ENCODE measurements at regions not wholly inside any gene's neighbourhood (a gene's known extent, or its start where the extent isn't known, plus 50 kb on each side); places are given as distances from the start of the nearest gene placed in this dataset.

GRCh38 chr6:14221564-14222279 lies 104.2 kb downstream of the CD83 start:
- H4K20me1 ChIP-seq (ENCODE audit: insufficient read depth) = no peaks in the 10 kb centered on the region
- H3K9me2 ChIP-seq (ENCODE audit: insufficient read depth) = no peaks in the 10 kb centered on the region
- no peaks in the 10 kb centered on the region for H3K4me1 ChIP-seq (ENCODE audit: control insufficient read depth in 1 of 2, insufficient read depth in 2 of 2, low read length in 2 of 2)
- no peaks in the 10 kb centered on the region for H3K27me3 ChIP-seq (ENCODE audit: insufficient read depth, low read length)
- no peak for ATAC-seq
- ChIA-PET POLR2A (no interaction called here), CTCF (no interaction called here), RAD21 (ENCODE audit: low non-redundant PET in 1 of 2, low total read pairs in 2 of 2, uncharacterized antibody in 2 of 2, unreplicated experiment in 2 of 2) (no interaction called here)
- H3K4me3 ChIP-seq (replicated peaks in 1 of 2; ENCODE audit: low read depth in 1 of 2, low read length in 2 of 2) = no peak overlapping the region
- no peaks in the 10 kb centered on the region for H3K36me3 ChIP-seq (ENCODE audit: control insufficient read depth in 1 of 2, insufficient read depth in 2 of 2, low read length in 2 of 2)
- TF ChIP-seq ATF3 (IDR thresholded peaks at IDR 0.05) = no peak
- TF ChIP-seq REST (IDR thresholded peaks at IDR 0.05; ENCODE audit: low read depth) = no peak
- TF ChIP-seq RAD21 (IDR thresholded peaks at IDR 0.05; ENCODE audit: low read depth) = no peak
- H3K27ac ChIP-seq (ENCODE audit: low read depth, low read length) = no peak overlapping the region
- H3K4me2 ChIP-seq (ENCODE audit: low read length) = no peak overlapping the region
- DNase-seq (ENCODE audit: low read depth, low spot score) = no peak
- no peaks in the 10 kb centered on the region; a peak in 1 of 4 replicates for H3K9me3 ChIP-seq (ENCODE audit: control insufficient read depth in 1 of 2, insufficient read depth in 1 of 2, low read depth in 1 of 2, low read length in 2 of 2)
- intact Hi-C loops (cut with micrococcal nuclease) = no loop called here
- H3K79me2 ChIP-seq (ENCODE audit: insufficient read depth, low read length) = no peaks in the 10 kb centered on the region
- H3K9ac ChIP-seq (ENCODE audit: low read length) = no peak overlapping the region
- no TSS peak for BruUV-seq (replicated peaks)
- no peak overlapping the region for H2AFZ ChIP-seq (ENCODE audit: low read depth, low read length, poor library complexity, severe bottlenecking)

GRCh38 chr6:14222956-14223355 lies 105.4 kb downstream of the CD83 start:
- no peak overlapping the region for H3K9ac ChIP-seq (ENCODE audit: low read length)
- DNase-seq (ENCODE audit: low read depth, low spot score) (no peak), ATAC-seq (no peak)
- no peaks in the 10 kb centered on the region for H3K4me1 ChIP-seq (ENCODE audit: control insufficient read depth in 1 of 2, insufficient read depth in 2 of 2, low read length in 2 of 2)
- H2AFZ ChIP-seq (ENCODE audit: low read depth, low read length, poor library complexity, severe bottlenecking) = no peak overlapping the region
- no peak overlapping the region for H3K4me3 ChIP-seq (replicated peaks in 1 of 2; ENCODE audit: low read depth in 1 of 2, low read length in 2 of 2)
- ChIA-PET POLR2A (no interaction called here), RAD21 (ENCODE audit: low non-redundant PET in 1 of 2, low total read pairs in 2 of 2, uncharacterized antibody in 2 of 2, unreplicated experiment in 2 of 2) (no interaction called here), CTCF (no interaction called here)
- H3K27ac ChIP-seq (ENCODE audit: low read depth, low read length) = no peak overlapping the region
- H3K79me2 ChIP-seq (ENCODE audit: insufficient read depth, low read length) = no peaks in the 10 kb centered on the region
- no peaks in the 10 kb centered on the region for H3K36me3 ChIP-seq (ENCODE audit: control insufficient read depth in 1 of 2, insufficient read depth in 2 of 2, low read length in 2 of 2)
- H3K27me3 ChIP-seq (ENCODE audit: insufficient read depth, low read length) = no peaks in the 10 kb centered on the region
- no peak overlapping the region for H3K4me2 ChIP-seq (ENCODE audit: low read length)
- BruUV-seq (replicated peaks) = no TSS peak
- no peaks in the 10 kb centered on the region for H3K9me2 ChIP-seq (ENCODE audit: insufficient read depth)
- no peaks in the 10 kb centered on the region for H4K20me1 ChIP-seq (ENCODE audit: insufficient read depth)
- no peaks in the 10 kb centered on the region; a peak in 1 of 4 replicates for H3K9me3 ChIP-seq (ENCODE audit: control insufficient read depth in 1 of 2, insufficient read depth in 1 of 2, low read depth in 1 of 2, low read length in 2 of 2)
- intact Hi-C loops (cut with micrococcal nuclease) = no loop called here
- TF ChIP-seq RAD21 (IDR thresholded peaks at IDR 0.05; ENCODE audit: low read depth) = no peak
- no peak for TF ChIP-seq SP1 (IDR thresholded peaks at IDR 0.05; ENCODE audit: low read depth)
- no peak for TF ChIP-seq FOSL1 (IDR thresholded peaks at IDR 0.05; ENCODE audit: low read depth)
- no peak for TF ChIP-seq JUND (IDR thresholded peaks at IDR 0.05)
- no peak for TF ChIP-seq EZH2 (IDR thresholded peaks at IDR 0.05)
- no peak for TF ChIP-seq CBX3 (IDR thresholded peaks at IDR 0.05; ENCODE audit: low read depth)
- no peak for TF ChIP-seq ZNF274 (IDR thresholded peaks at IDR 0.05; ENCODE audit: low read depth, low read length)
- no peak for TF ChIP-seq EGR1 (IDR thresholded peaks at IDR 0.05; ENCODE audit: low read depth)
- no peak for TF ChIP-seq ATF3 (IDR thresholded peaks at IDR 0.05)
- no peak for TF ChIP-seq ZFX (IDR thresholded peaks at IDR 0.05)
- TF ChIP-seq EZH2phosphoT487 (IDR thresholded peaks at IDR 0.05; ENCODE audit: borderline replicate concordance) = no peak
- no peak for TF ChIP-seq SRF (IDR thresholded peaks at IDR 0.05; ENCODE audit: low read depth)
- TF ChIP-seq SIN3A (IDR thresholded peaks at IDR 0.05; ENCODE audit: low read depth) = no peak
- no peak for TF ChIP-seq TCF7L2 (IDR thresholded peaks at IDR 0.05; ENCODE audit: borderline replicate concordance, extremely low read depth, insufficient read depth, insufficient read length)
- no peak for TF ChIP-seq ZBTB33 (IDR thresholded peaks at IDR 0.05; ENCODE audit: extremely low read depth, insufficient replicate concordance, low read length)

Measured in HCT116 (cell line).